Sigmoid colon (tissue), 4 donors: ENCODE measurements at regions not wholly inside any gene's neighbourhood (a gene's known extent, or its start where the extent isn't known, plus 50 kb on each side); places are given as distances from the start of the nearest gene placed in this dataset.

Source experiments
- EP300 ChIP-seq, 4 donors: sonication (generic); formaldehyde crosslinking; IDR thresholded peaks; one replicate each; pipeline ENCODE4 v1.6.1; 2017; ENCODE audit warnings: antibody characterized with exemption in 4 of 4
- POLR2A ChIP-seq, 2 donors: fragments of 450-650 bp; IDR thresholded peaks; one replicate each; pipeline ENCODE4 v1.6.1; 2016; ENCODE audit warnings: antibody characterized with exemption in 2 of 2, mild to moderate bottlenecking in 2 of 2, moderate library complexity in 2 of 2
- POLR2AphosphoS5 ChIP-seq, 4 donors: sonication (generic); formaldehyde crosslinking; IDR thresholded peaks; one replicate each; pipeline ENCODE4 v1.6.1; 2017; ENCODE audit warnings: antibody characterized with exemption in 4 of 4
- TF ChIP-seq, protein P1 (sequence below), 4 experiments: fragments of 450-650 bp in 3 of 4; fragments of 200-600 bp in 1 of 4; IDR thresholded peaks; one replicate each; pipeline ENCODE4 v1.5.1; 2016 to 2019; ENCODE audit warnings: antibody characterized with exemption in 4 of 4, mild to moderate bottlenecking in 3 of 4, moderate library complexity in 2 of 4

DNA sequence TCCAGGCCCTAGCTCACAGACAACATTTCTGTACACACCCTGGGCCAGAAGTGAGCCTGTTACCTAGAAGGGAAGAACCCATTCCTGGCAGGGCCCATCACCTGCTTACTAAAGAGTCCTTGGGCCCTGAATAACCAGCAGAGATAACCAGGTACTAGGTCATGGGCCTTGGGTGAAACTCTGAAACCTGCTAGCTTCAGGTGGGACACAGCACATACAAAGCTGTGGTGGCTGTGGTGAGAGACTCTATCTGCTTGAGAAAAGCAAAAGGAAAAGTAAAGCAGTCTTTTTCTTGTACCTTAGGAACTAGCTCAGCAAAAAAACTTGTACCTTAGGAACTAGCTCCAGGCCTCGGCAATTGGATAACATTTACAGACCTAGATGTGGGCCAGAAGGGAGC lies 1895.9 kb upstream of the PCDH20 start:
- TF ChIP-seq, protein P1, sequence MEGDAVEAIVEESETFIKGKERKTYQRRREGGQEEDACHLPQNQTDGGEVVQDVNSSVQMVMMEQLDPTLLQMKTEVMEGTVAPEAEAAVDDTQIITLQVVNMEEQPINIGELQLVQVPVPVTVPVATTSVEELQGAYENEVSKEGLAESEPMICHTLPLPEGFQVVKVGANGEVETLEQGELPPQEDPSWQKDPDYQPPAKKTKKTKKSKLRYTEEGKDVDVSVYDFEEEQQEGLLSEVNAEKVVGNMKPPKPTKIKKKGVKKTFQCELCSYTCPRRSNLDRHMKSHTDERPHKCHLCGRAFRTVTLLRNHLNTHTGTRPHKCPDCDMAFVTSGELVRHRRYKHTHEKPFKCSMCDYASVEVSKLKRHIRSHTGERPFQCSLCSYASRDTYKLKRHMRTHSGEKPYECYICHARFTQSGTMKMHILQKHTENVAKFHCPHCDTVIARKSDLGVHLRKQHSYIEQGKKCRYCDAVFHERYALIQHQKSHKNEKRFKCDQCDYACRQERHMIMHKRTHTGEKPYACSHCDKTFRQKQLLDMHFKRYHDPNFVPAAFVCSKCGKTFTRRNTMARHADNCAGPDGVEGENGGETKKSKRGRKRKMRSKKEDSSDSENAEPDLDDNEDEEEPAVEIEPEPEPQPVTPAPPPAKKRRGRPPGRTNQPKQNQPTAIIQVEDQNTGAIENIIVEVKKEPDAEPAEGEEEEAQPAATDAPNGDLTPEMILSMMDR (IDR thresholded peaks at IDR 0.05), result no peak
- TF ChIP-seq EP300 (IDR thresholded peaks at IDR 0.05), result no peak
- no peak for TF ChIP-seq POLR2A (IDR thresholded peaks at IDR 0.05)
- no peak for TF ChIP-seq POLR2AphosphoS5 (IDR thresholded peaks at IDR 0.05)
